ENCODE measurements at regions not wholly inside any gene's neighbourhood (a gene's known extent, or its start where the extent isn't known, plus 50 kb on each side); places are given as distances from the start of the nearest gene placed in this dataset.

DNA sequence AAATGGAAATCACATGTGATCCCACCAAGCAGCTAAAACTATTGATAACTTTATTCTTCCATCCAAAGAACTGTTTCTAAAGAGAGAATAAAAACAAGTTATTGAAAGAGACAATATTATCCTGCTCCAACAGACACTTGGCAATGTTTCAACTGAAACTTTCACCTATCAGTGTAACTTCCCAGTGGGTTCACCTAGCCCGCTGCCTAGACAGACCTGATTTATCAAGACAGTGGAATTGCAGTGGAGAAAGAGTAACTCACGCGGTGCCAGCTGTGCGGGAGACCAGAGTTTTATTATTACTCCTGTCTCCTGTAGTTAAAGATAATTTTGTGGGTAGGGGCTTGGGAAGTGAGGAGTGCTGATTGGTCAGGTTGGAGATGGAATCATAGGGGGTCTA lies 199.8 kb downstream of the AHR start (continued):
- TF ChIP-seq, protein P1, sequence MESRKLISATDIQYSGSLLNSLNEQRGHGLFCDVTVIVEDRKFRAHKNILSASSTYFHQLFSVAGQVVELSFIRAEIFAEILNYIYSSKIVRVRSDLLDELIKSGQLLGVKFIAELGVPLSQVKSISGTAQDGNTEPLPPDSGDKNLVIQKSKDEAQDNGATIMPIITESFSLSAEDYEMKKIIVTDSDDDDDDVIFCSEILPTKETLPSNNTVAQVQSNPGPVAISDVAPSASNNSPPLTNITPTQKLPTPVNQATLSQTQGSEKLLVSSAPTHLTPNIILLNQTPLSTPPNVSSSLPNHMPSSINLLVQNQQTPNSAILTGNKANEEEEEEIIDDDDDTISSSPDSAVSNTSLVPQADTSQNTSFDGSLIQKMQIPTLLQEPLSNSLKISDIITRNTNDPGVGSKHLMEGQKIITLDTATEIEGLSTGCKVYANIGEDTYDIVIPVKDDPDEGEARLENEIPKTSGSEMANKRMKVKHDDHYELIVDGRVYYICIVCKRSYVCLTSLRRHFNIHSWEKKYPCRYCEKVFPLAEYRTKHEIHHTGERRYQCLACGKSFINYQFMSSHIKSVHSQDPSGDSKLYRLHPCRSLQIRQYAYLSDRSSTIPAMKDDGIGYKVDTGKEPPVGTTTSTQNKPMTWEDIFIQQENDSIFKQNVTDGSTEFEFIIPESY (IDR thresholded peaks at IDR 0.05; ENCODE audit: borderline replicate concordance, low read depth): no peak

DNA sequence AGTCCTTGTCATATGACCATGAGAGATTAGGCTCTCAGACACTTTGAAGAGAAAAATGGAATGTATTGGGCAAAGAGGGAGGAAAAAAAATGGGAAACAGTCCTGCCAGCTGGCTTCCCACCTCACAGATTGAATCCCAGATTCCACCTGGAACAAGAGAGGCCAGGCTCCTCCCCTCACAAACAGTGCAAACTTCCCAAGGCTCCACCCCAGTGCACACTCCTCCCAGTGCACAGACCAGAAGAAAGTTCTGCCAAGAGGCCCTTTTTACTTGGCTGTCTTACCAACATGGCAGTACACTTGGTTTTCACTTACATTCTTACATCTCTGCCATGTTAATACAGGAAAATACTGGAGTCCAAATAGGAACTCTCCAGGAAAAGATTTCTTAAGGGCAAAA lies 202.3 kb downstream of the AHR start:
- H3F3A ChIP-seq (replicated peaks; ENCODE audit: insufficient read depth): no peaks in the 10 kb centered on the region
- peaks cover 33% of the 10 kb centered on the region; the same call in 1 of the 2 replicates for H3K27me3 ChIP-seq (ENCODE audit: insufficient read depth)
- H3K36me3 ChIP-seq (replicated peaks in 1 of 2; ENCODE audit: control insufficient read depth in 1 of 2, insufficient read depth in 2 of 2, low read length in 1 of 2): no peaks in the 10 kb centered on the region
- H3K4me3 ChIP-seq (ENCODE audit: low read depth in 2 of 2, low read length in 1 of 2): no peak overlapping the region
- no peaks in the 10 kb centered on the region for H3K9me3 ChIP-seq
- CTCF ChIA-PET: no interaction called here
- no peak overlapping the region for H3K9ac ChIP-seq
- H3K27ac ChIP-seq (ENCODE audit: low read depth in 2 of 2, low read length in 1 of 2): no peak overlapping the region
- DNase-seq: no peak
- no peak overlapping the region for H2AFZ ChIP-seq (ENCODE audit: low read depth)
- TF ChIP-seq, protein P2, sequence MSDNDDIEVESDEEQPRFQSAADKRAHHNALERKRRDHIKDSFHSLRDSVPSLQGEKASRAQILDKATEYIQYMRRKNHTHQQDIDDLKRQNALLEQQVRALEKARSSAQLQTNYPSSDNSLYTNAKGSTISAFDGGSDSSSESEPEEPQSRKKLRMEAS (IDR thresholded peaks at IDR 0.05; ENCODE audit: low read depth): no peak
- TF ChIP-seq TEAD4 (IDR thresholded peaks at IDR 0.05; ENCODE audit: borderline replicate concordance, insufficient read depth): no peak
- TF ChIP-seq RAD21 (IDR thresholded peaks at IDR 0.05; ENCODE audit: low read length): no peak
- no peak for TF ChIP-seq GATA2 (CRISPR knock-in tag; IDR thresholded peaks at IDR 0.05)
- no peak for TF ChIP-seq SIN3A (IDR thresholded peaks at IDR 0.05; ENCODE audit: borderline replicate concordance, low read depth, low read length)
- TF ChIP-seq, protein P3, sequence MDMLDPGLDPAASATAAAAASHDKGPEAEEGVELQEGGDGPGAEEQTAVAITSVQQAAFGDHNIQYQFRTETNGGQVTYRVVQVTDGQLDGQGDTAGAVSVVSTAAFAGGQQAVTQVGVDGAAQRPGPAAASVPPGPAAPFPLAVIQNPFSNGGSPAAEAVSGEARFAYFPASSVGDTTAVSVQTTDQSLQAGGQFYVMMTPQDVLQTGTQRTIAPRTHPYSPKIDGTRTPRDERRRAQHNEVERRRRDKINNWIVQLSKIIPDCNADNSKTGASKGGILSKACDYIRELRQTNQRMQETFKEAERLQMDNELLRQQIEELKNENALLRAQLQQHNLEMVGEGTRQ (IDR thresholded peaks at IDR 0.05; ENCODE audit: borderline replicate concordance, low read depth, low read length): no peak
- no peak for TF ChIP-seq SMC3 (IDR thresholded peaks at IDR 0.05; ENCODE audit: low read depth, low read length)
- TF ChIP-seq EZH2phosphoT487 (IDR thresholded peaks at IDR 0.05; ENCODE audit: borderline replicate concordance, low read depth): no peak
- TF ChIP-seq, protein P4, sequence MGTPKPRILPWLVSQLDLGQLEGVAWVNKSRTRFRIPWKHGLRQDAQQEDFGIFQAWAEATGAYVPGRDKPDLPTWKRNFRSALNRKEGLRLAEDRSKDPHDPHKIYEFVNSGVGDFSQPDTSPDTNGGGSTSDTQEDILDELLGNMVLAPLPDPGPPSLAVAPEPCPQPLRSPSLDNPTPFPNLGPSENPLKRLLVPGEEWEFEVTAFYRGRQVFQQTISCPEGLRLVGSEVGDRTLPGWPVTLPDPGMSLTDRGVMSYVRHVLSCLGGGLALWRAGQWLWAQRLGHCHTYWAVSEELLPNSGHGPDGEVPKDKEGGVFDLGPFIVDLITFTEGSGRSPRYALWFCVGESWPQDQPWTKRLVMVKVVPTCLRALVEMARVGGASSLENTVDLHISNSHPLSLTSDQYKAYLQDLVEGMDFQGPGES (IDR thresholded peaks at IDR 0.05; ENCODE audit: low read depth, low read length): no peak
- TF ChIP-seq EP300 (IDR thresholded peaks at IDR 0.05; ENCODE audit: borderline replicate concordance in 1 of 2, low read depth in 1 of 2, low read length in 1 of 2): no peak
- TF ChIP-seq POLR2AphosphoS5 (IDR thresholded peaks at IDR 0.05; ENCODE audit: low read depth, low read length): no peak
- TF ChIP-seq GABPA (IDR thresholded peaks at IDR 0.05; ENCODE audit: low read depth): no peak
- TF ChIP-seq JUND (IDR thresholded peaks at IDR 0.05): no peak
- no peak for TF ChIP-seq YY1 (IDR thresholded peaks at IDR 0.05; ENCODE audit: low read depth)
- TF ChIP-seq, protein P5, sequence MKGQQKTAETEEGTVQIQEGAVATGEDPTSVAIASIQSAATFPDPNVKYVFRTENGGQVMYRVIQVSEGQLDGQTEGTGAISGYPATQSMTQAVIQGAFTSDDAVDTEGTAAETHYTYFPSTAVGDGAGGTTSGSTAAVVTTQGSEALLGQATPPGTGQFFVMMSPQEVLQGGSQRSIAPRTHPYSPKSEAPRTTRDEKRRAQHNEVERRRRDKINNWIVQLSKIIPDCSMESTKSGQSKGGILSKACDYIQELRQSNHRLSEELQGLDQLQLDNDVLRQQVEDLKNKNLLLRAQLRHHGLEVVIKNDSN (IDR thresholded peaks at IDR 0.05; ENCODE audit: borderline replicate concordance, low read depth): no peak
- H3K4me1 ChIP-seq (ENCODE audit: control insufficient read depth in 1 of 2, insufficient read depth in 2 of 2, low read depth in 1 of 2, low read length in 1 of 2): no peaks in the 10 kb centered on the region; a peak in 1 of 4 replicates
- H3K79me2 ChIP-seq (ENCODE audit: insufficient read depth): no peaks in the 10 kb centered on the region
- no peaks in the 10 kb centered on the region for H4K20me1 ChIP-seq (ENCODE audit: insufficient read depth)
- POLR2A ChIA-PET: interaction anchor here (0.6 kb wide), 1 partner anchor 121 kb away, joined by 3 read pairs; no protein-coding TSS in a partner anchor
- no peak overlapping the region for H3K4me2 ChIP-seq
- no peaks in the 10 kb centered on the region for H3K9me2 ChIP-seq

Data from SK-N-SH (cell line).